GM12878 (cell line): ENCODE measurements at regions not wholly inside any gene's neighbourhood (a gene's known extent, or its start where the extent isn't known, plus 50 kb on each side); places are given as distances from the start of the nearest gene placed in this dataset.

Experiments used
- ATAC-seq: fragments of 200-7000 bp; cut with Tn5 transposase; 3 replicates; pipeline ENCODE4 v1.9.1; 2020; ENCODE audit warnings: mild to moderate bottlenecking, moderate library complexity
- BruUV-seq: library from RNA; stranded (reverse); fragments of 400-500 nt; replicated peaks from 2 replicates; lab custom pipeline; 2021; lab: Mats Ljungman, UMichigan
- CTCF ChIA-PET: fragments of 300-600 bp; sonication (Branson Sonifier 250); formaldehyde crosslinking; extraction: SDS; loops from one replicate; lab custom pipeline; 2021; ENCODE audit warnings: inconsistent platforms; lab: Yijun Ruan, JAX
- POLR2A ChIA-PET: fragments of 350-600 bp; formaldehyde crosslinking; extraction: SDS; loops from one replicate; lab custom pipeline; 2021; ENCODE audit warnings: inconsistent platforms; lab: Charles Lee
- RAD21 ChIA-PET: fragments of 300-600 bp; sonication (Branson Sonifier 250); formaldehyde crosslinking; loops from one replicate; lab custom pipeline; 2023; ENCODE audit warnings: antibody characterized with exemption; ENCODE audit not compliant: unreplicated experiment; lab: Charles Lee
- SMC1A ChIA-PET: fragments of 300-600 bp; sonication (Branson Sonifier 250); formaldehyde crosslinking; loops from one replicate; lab custom pipeline; 2023; ENCODE audit not compliant: unreplicated experiment, uncharacterized antibody; lab: Charles Lee
- DNase-seq: peaks from one replicate; pipeline ENCODE4 v3.0.0-alpha.2; 2011; ENCODE audit warnings: low read depth, low spot score
- FAIRE-seq: peaks from 3 replicates; lab custom pipeline; 2011; peaks lifted over from hg19 to GRCh38; lab: Jason Lieb, UNC
- H2AFZ ChIP-seq: 2 replicates; pipeline ENCODE4 v1.6.0; 2011; ENCODE audit warnings: low read depth, low read length, control low read depth; ENCODE audit not compliant: control insufficient read depth
- H3K27ac ChIP-seq: 2 replicates; pipeline ENCODE4 v1.5.1; 2011; ENCODE audit warnings: control low read depth; ENCODE audit not compliant: control insufficient read depth, insufficient read depth
- H3K27me3 ChIP-seq, 2 experiments: replicated peaks in 1 of 2; 2 replicates each; pipeline versions ENCODE4 v1.6.0 to v1.6.1; 2011; ENCODE audit warnings: low read length in 1 of 2; ENCODE audit not compliant: control insufficient read depth in 2 of 2, insufficient read depth in 2 of 2
- H3K36me3 ChIP-seq, 2 experiments: 2 replicates each; pipeline ENCODE4 v1.5.1; 2011; ENCODE audit warnings: low read length in 1 of 2; ENCODE audit not compliant: control insufficient read depth in 2 of 2, insufficient read depth in 2 of 2
- H3K4me1 ChIP-seq: 2 replicates; pipeline ENCODE4 v1.6.1; 2011; ENCODE audit warnings: mild to moderate bottlenecking, low read length, moderate library complexity, mixed read lengths; ENCODE audit not compliant: control insufficient read depth, insufficient read depth
- H3K4me2 ChIP-seq: 2 replicates; pipeline ENCODE4 v1.6.0; 2011; ENCODE audit warnings: control low read depth; ENCODE audit not compliant: control insufficient read depth, insufficient read depth
- H3K4me3 ChIP-seq: fragments of 200-600 bp; sonication (generic); 2 replicates; pipeline ENCODE4 v1.5.1; 2016
- H3K79me2 ChIP-seq: 2 replicates; pipeline ENCODE4 v1.6.0; 2011; ENCODE audit warnings: low read length; ENCODE audit not compliant: control insufficient read depth, insufficient read depth
- H3K9ac ChIP-seq: 2 replicates; pipeline ENCODE4 v1.8.0; 2011; ENCODE audit warnings: low read length, control low read depth, mixed read lengths; ENCODE audit not compliant: control insufficient read depth, insufficient read depth
- H3K9me3 ChIP-seq: replicated peaks from 3 replicates; pipeline ENCODE4 v1.5.1; 2011; ENCODE audit warnings: mild to moderate bottlenecking, low read length; ENCODE audit not compliant: control insufficient read depth, insufficient read depth
- H4K20me1 ChIP-seq: 2 replicates; pipeline ENCODE4 v1.6.0; 2011; ENCODE audit not compliant: control insufficient read depth, insufficient read depth
- CREB1 ChIP-seq: IDR thresholded peaks from 2 replicates; pipeline ENCODE4 v1.6.1; 2012; ENCODE audit warnings: low read depth, mild to moderate bottlenecking, inconsistent platforms
- EZH2 ChIP-seq: IDR thresholded peaks from 2 replicates; pipeline ENCODE4 v1.6.1; 2012; ENCODE audit warnings: low read depth, mild to moderate bottlenecking, control low read depth, inconsistent platforms, low read length, borderline replicate concordance; ENCODE audit not compliant: control insufficient read depth
- FOXK2 ChIP-seq: fragments of 450-650 bp; IDR thresholded peaks from 2 replicates; pipeline ENCODE4 v1.6.1; 2017; ENCODE audit warnings: mild to moderate bottlenecking, moderate library complexity
- IKZF1 ChIP-seq: fragments of 450-650 bp; conservative IDR thresholded peaks from 2 replicates; pipeline ENCODE4 v1.6.1; 2017; ENCODE audit warnings: antibody characterized with exemption, mild to moderate bottlenecking
- IRF5 ChIP-seq: fragments of 450-650 bp; IDR thresholded peaks from 2 replicates; pipeline ENCODE4 v1.6.1; 2017; ENCODE audit warnings: borderline replicate concordance
- KAT2A ChIP-seq: conservative IDR thresholded peaks from 2 replicates; pipeline ENCODE4 v1.6.1; 2011; ENCODE audit warnings: low read depth, low read length; ENCODE audit not compliant: control insufficient read depth
- MYC ChIP-seq: IDR thresholded peaks from 2 replicates; pipeline ENCODE4 v1.6.1; 2011; ENCODE audit warnings: mild to moderate bottlenecking, low read length, moderate library complexity, inconsistent platforms; ENCODE audit not compliant: insufficient read depth, insufficient replicate concordance, insufficient read length, severe bottlenecking
- POU2F2 ChIP-seq: IDR thresholded peaks from 3 replicates; pipeline ENCODE4 v1.6.1; 2011; ENCODE audit warnings: low read depth, mild to moderate bottlenecking, low read length, borderline replicate concordance
- SMAD1 ChIP-seq: fragments of 450-650 bp; IDR thresholded peaks from 2 replicates; pipeline ENCODE4 v1.6.1; 2018; ENCODE audit warnings: mild to moderate bottlenecking, low read depth; ENCODE audit not compliant: partially characterized antibody
- SMC3 ChIP-seq: IDR thresholded peaks from 2 replicates; pipeline ENCODE4 v1.6.1; 2011; ENCODE audit warnings: low read length, improper control_type of control experiment, borderline replicate concordance
- SPI1 ChIP-seq: IDR thresholded peaks from 2 replicates; pipeline ENCODE4 v1.6.1; 2011; ENCODE audit warnings: low read depth, mild to moderate bottlenecking, low read length, moderate library complexity, borderline replicate concordance; ENCODE audit not compliant: insufficient read depth
- STAT1 ChIP-seq: fragments of 450-650 bp; conservative IDR thresholded peaks from 2 replicates; pipeline ENCODE4 v1.6.1; 2014; ENCODE audit warnings: antibody characterized with exemption, mild to moderate bottlenecking
- USF2 ChIP-seq: IDR thresholded peaks from 2 replicates; pipeline ENCODE4 v1.6.1; 2011; ENCODE audit warnings: low read depth, low read length, improper control_type of control experiment, borderline replicate concordance
- ZNF24 ChIP-seq: fragments of 450-650 bp; IDR thresholded peaks from 2 replicates; pipeline ENCODE4 v1.6.1; 2017; ENCODE audit warnings: antibody characterized with exemption, mild to moderate bottlenecking
- ZNF274 ChIP-seq: IDR thresholded peaks from one replicate; pipeline ENCODE4 v1.8.0; 2011; ENCODE audit not compliant: insufficient read length, insufficient read depth
- ZNF687 ChIP-seq: fragments of 450-650 bp; IDR thresholded peaks from 2 replicates; pipeline ENCODE4 v1.6.1; 2017; ENCODE audit warnings: mild to moderate bottlenecking, moderate library complexity
- ZSCAN29 ChIP-seq: fragments of 450-650 bp; IDR thresholded peaks from 2 replicates; pipeline ENCODE4 v1.6.1; 2017; ENCODE audit warnings: mild to moderate bottlenecking, moderate library complexity
- WGBS: methylation state at CpG from one replicate; pipeline ENCODE4 v1.1.6; 2016; ENCODE audit warnings: low lambda C conversion rate; ENCODE audit not compliant: insufficient replicate concordance, insufficient coverage; ENCODE audit errors: missing lambda C conversion rate; 5-methylcytosine and 5-hydroxymethylcytosine counted together
- in situ Hi-C: fragments of 300-500 bp; cut with MboI; formaldehyde crosslinking; loops from 9 replicates; pipeline ENCODE4 v1.14.3; 2018; ENCODE audit warnings: mixed read lengths
- intact Hi-C: fragments of 100-400 bp; cut with micrococcal nuclease; formaldehyde crosslinking; loops from one replicate; pipeline ENCODE4 v1.14.2; 2022; ENCODE audit not compliant: unreplicated experiment
- TF ChIP-seq, protein P1 (sequence below), 3 experiments: IDR thresholded peaks in 2 of 3; conservative IDR thresholded peaks in 1 of 3; 2 replicates each; pipeline ENCODE4 v1.5.1; 2011; ENCODE audit warnings: low read depth in 3 of 3, low read length in 3 of 3, mild to moderate bottlenecking in 3 of 3, control low read depth in 2 of 3, moderate library complexity in 2 of 3, inconsistent platforms in 1 of 3, mixed read lengths in 1 of 3; ENCODE audit not compliant: control insufficient read depth in 2 of 3, insufficient read depth in 1 of 3; ENCODE audit errors: extremely low read depth in 1 of 3

DNA sequence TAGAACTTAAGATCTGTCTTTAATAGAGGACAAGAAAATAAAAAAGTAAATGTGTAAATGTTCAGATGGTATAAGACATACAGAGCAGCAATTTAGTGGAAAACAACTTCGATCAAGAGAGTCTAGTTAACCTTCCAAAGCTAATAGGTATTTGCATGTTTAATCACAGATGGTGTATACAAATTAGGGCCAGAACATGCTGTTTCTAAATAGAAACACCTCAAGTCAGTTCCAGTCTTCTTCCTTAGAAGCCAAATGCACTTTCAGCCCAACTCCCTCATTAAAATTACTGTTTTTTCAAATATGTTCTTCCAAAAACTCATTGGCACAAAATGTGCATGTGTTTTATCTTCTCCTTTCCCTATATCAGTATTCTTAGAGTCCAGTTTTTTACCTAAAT is 604.4 kb downstream of the SLC6A15 start:
- in situ Hi-C loops = no loop called here
- CTCF ChIA-PET = no interaction called here
- FAIRE-seq = no peak

More for the DNA sequence above, 604.4 kb downstream of the SLC6A15 start:
- no peak for DNase-seq
- intact Hi-C loops = no loop called here
- H2AFZ ChIP-seq = no peak overlapping the region
- no peaks in the 10 kb centered on the region for H3K79me2 ChIP-seq
- no TSS peak for BruUV-seq
- no peaks in the 10 kb centered on the region for H4K20me1 ChIP-seq
- ChIA-PET SMC1A (no interaction called here), RAD21 (no interaction called here), POLR2A (no interaction called here)
- no peaks in the 10 kb centered on the region for H3K27me3 ChIP-seq
- no peak overlapping the region for H3K4me3 ChIP-seq
- TF ChIP-seq MYC = no peak
- no peak for TF ChIP-seq ZNF274
- TF ChIP-seq, protein P1, sequence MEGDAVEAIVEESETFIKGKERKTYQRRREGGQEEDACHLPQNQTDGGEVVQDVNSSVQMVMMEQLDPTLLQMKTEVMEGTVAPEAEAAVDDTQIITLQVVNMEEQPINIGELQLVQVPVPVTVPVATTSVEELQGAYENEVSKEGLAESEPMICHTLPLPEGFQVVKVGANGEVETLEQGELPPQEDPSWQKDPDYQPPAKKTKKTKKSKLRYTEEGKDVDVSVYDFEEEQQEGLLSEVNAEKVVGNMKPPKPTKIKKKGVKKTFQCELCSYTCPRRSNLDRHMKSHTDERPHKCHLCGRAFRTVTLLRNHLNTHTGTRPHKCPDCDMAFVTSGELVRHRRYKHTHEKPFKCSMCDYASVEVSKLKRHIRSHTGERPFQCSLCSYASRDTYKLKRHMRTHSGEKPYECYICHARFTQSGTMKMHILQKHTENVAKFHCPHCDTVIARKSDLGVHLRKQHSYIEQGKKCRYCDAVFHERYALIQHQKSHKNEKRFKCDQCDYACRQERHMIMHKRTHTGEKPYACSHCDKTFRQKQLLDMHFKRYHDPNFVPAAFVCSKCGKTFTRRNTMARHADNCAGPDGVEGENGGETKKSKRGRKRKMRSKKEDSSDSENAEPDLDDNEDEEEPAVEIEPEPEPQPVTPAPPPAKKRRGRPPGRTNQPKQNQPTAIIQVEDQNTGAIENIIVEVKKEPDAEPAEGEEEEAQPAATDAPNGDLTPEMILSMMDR (IDR thresholded peaks at IDR 0.05 in 2 of 3, conservative IDR thresholded peaks at IDR 0.05 in 1 of 3; ENCODE audit: control insufficient read depth in 2 of 3, extremely low read depth in 1 of 3, insufficient read depth in 1 of 3, low read depth in 3 of 3, low read length in 3 of 3) = no peak
- no peak for TF ChIP-seq CREB1
- no peak for TF ChIP-seq KAT2A
- TF ChIP-seq USF2 = no peak
- TF ChIP-seq SPI1 = no peak
- no peak for TF ChIP-seq IRF5
- no peak for TF ChIP-seq ZNF24
- no peak for TF ChIP-seq POU2F2
- no peak for TF ChIP-seq FOXK2
- TF ChIP-seq STAT1 = no peak
- TF ChIP-seq ZNF687 = no peak
- TF ChIP-seq SMAD1 = no peak
- TF ChIP-seq IKZF1 = no peak
- TF ChIP-seq SMC3 = no peak
- TF ChIP-seq EZH2 = no peak
- no peak for TF ChIP-seq ZSCAN29
- no peaks in the 10 kb centered on the region for H3K36me3 ChIP-seq
- no peak overlapping the region for H3K4me2 ChIP-seq
- 0% methylated on average over 1 of the region's 1 CpG for WGBS
- no peaks in the 10 kb centered on the region for H3K4me1 ChIP-seq
- no peak for ATAC-seq
- H3K9ac ChIP-seq = no peak overlapping the region
- H3K9me3 ChIP-seq = no peaks in the 10 kb centered on the region
- no peak overlapping the region for H3K27ac ChIP-seq
